ENCODE measurements at regions not wholly inside any gene's neighbourhood (a gene's known extent, or its start where the extent isn't known, plus 50 kb on each side); places are given as distances from the start of the nearest gene placed in this dataset.

GRCh38 chr17:27089929-27090247 lies 204.0 kb upstream of the WSB1 start:
- Histone ChIP-seq H3K4me3 (peak overlapping the region; percentile 80), H3K27me3 (ENCODE audit: control insufficient read depth in 2 of 2, insufficient read depth in 2 of 2, low read length in 2 of 2) (no peaks in the 10 kb centered on the region), H3K79me2 (ENCODE audit: control insufficient read depth, insufficient read depth, low read length) (peaks cover 97% of the 10 kb centered on the region), H3K9me1 (ENCODE audit: control insufficient read depth, insufficient read depth, low read length) (no peaks in the 10 kb centered on the region), H3K4me1 (replicated peaks in 1 of 2; ENCODE audit: control insufficient read depth in 2 of 2, insufficient read depth in 2 of 2, low read length in 2 of 2) (peaks cover 3 to 4% of the 10 kb centered on the region in 2 experiments; a peak in 2 of 5 replicates), H2AFZ (ENCODE audit: low read depth, low read length) (no peak overlapping the region), H3K9me3 (replicated peaks; ENCODE audit: control insufficient read depth, insufficient read depth, low read depth, low read length) (no peaks in the 10 kb centered on the region), H3K36me3 (ENCODE audit: control insufficient read depth, insufficient read depth, low read length) (peaks cover 20% of the 10 kb centered on the region; the same call in 2 of the 3 replicates), H3K9ac (ENCODE audit: insufficient read depth in 1 of 2, low read depth in 2 of 2, low read length in 2 of 2) (peak overlapping the region; percentile 92 to 99), H3K4me2 (ENCODE audit: insufficient read depth, low read length) (peak overlapping the region; percentile 97), H4K20me1 (replicated peaks; ENCODE audit: control insufficient read depth, insufficient read depth, low read length) (peaks cover 24% of the 10 kb centered on the region), H3K27ac (ENCODE audit: extremely low read depth, low read depth, low read length) (peak overlapping the region; percentile 88)
- BruUV-seq (replicated peaks) = no TSS peak
- intact Hi-C loops (cut with micrococcal nuclease) (loop anchor here (10.0 kb wide), 5 partner anchors 45 to 485 kb away; partner anchors contain the start of gene WSB1), in situ Hi-C loops (cut with MboI) (no loop called here)
- DNase-seq (ENCODE audit: extremely low read depth in 1 of 4, low spot score in 3 of 4) = peak in 1 of 4 experiments; percentile 38
- WGBS (ENCODE audit: insufficient coverage, low coverage, missing lambda C conversion rate) = 0% methylated on average over 1 of the region's 1 CpG
- no peak for ATAC-seq
- POLR2A ChIA-PET = interaction anchor here (0.6 to 3.8 kb wide), 31 partner anchors 9 to 1489 kb away, joined by 3 to 40 read pairs (median 4); partner anchors contain the start of gene WSB1
- no peak for FAIRE-seq
- CTCF ChIA-PET (ENCODE audit: low intra/inter-chr PET ratio) = no interaction called here
- TF ChIP-seq RBM39 (optimal IDR thresholded peaks at IDR 0.05; ENCODE audit: low read depth, low read length) (peak; percentile 47), RBFOX2 (IDR thresholded peaks at IDR 0.05; ENCODE audit: low read depth, low read length) (peak; percentile 67), SAFB2 (IDR thresholded peaks at IDR 0.05; ENCODE audit: borderline replicate concordance, low read depth, low read length, severe bottlenecking) (no peak), ZC3H4 (CRISPR knock-in tag; IDR thresholded peaks at IDR 0.05; ENCODE audit: borderline replicate concordance) (peak; percentile 92; the same call in 1 of the 2 replicates), ASH1L (IDR thresholded peaks at IDR 0.05; ENCODE audit: borderline replicate concordance, low read depth, partially characterized antibody) (no peak), PRPF4 (IDR thresholded peaks at IDR 0.05; ENCODE audit: insufficient read depth, low read depth, low read length, poor library complexity, severe bottlenecking) (peak; percentile 62), SIN3A (IDR thresholded peaks at IDR 0.05; ENCODE audit: borderline replicate concordance in 2 of 2, control insufficient read depth in 1 of 2, low read depth in 2 of 2, low read length in 2 of 2) (0 out of 4 replicates have a peak, but pooled peaks of 1 of the 2 experiments have one; percentile 36), RBM22 (IDR thresholded peaks at IDR 0.05; ENCODE audit: low read depth, low read length, poor library complexity, severe bottlenecking) (peak; percentile 85), CBFB (CRISPR knock-in tag; IDR thresholded peaks at IDR 0.05) (0 out of 2 replicates have a peak, but pooled peaks have one; percentile 7), POLR2G (IDR thresholded peaks at IDR 0.05; ENCODE audit: low read depth, low read length) (peak; percentile 33), HNRNPLL (IDR thresholded peaks at IDR 0.05; ENCODE audit: low read depth, low read length, poor library complexity, severe bottlenecking) (peak; percentile 30), TEAD2 (tag; IDR thresholded peaks at IDR 0.05) (no peak), HDAC6 (IDR thresholded peaks at IDR 0.05; ENCODE audit: low read depth, low read length) (no peak), CREB1 (IDR thresholded peaks at IDR 0.05) (no peak), CREB1 (CRISPR knock-in tag; IDR thresholded peaks at IDR 0.05) (peak; percentile 9; the same call in 1 of the 2 replicates), CHD1 (IDR thresholded peaks at IDR 0.05; ENCODE audit: low read length) (peak; percentile 86)
- TF ChIP-seq, protein P1, sequence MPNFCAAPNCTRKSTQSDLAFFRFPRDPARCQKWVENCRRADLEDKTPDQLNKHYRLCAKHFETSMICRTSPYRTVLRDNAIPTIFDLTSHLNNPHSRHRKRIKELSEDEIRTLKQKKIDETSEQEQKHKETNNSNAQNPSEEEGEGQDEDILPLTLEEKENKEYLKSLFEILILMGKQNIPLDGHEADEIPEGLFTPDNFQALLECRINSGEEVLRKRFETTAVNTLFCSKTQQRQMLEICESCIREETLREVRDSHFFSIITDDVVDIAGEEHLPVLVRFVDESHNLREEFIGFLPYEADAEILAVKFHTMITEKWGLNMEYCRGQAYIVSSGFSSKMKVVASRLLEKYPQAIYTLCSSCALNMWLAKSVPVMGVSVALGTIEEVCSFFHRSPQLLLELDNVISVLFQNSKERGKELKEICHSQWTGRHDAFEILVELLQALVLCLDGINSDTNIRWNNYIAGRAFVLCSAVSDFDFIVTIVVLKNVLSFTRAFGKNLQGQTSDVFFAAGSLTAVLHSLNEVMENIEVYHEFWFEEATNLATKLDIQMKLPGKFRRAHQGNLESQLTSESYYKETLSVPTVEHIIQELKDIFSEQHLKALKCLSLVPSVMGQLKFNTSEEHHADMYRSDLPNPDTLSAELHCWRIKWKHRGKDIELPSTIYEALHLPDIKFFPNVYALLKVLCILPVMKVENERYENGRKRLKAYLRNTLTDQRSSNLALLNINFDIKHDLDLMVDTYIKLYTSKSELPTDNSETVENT (CRISPR knock-in tag; IDR thresholded peaks at IDR 0.05) = no peak
- TF ChIP-seq, protein P2, sequence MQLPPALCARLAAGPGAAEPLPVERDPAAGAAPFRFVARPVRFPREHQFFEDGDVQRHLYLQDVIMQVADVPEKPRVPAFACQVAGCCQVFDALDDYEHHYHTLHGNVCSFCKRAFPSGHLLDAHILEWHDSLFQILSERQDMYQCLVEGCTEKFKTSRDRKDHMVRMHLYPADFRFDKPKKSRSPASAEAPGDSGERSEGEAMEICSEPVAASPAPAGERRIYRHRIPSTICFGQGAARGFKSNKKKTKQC (CRISPR knock-in tag; IDR thresholded peaks at IDR 0.05) = 0 out of 2 replicates have a peak, but pooled peaks have one; percentile 11

Data from K562 (cell line).